ENCODE measurements at regions not wholly inside any gene's neighbourhood (a gene's known extent, or its start where the extent isn't known, plus 50 kb on each side); places are given as distances from the start of the nearest gene placed in this dataset.

DNA sequence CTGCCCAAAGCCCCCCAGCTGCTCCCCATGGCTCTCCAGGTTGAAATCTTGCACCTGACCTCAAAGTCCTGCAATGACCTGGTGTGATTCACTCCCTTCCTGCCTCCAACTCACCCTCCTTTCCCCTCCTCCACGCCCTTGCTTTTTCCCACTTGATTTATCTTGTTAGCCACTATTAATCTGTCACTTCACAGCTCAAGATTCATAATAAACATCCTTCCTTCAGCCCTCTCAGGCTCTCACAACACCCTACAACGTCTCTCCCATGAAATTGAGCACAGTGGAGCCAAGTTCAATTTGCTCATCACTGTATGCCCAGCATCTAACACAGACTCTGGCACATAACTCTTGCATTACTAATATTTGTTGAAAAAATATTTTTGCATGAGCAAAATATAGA lies 85.6 kb upstream of the SLC35G4 start:
- Histone ChIP-seq H3K9me3 (no peaks in the 10 kb centered on the region), H3K27me3 (peaks cover 15% of the 10 kb centered on the region), H3K4me3 (ENCODE audit: low read depth in 1 of 2, low read length in 1 of 2) (no peak overlapping the region), H3K27ac (no peak overlapping the region), H3K4me1 (ENCODE audit: control insufficient read depth in 1 of 2, insufficient read depth in 1 of 2, low read depth in 1 of 2, low read length in 1 of 2) (no peaks in the 10 kb centered on the region), H3K36me3 (no peaks in the 10 kb centered on the region)
- TF ChIP-seq, protein P1, sequence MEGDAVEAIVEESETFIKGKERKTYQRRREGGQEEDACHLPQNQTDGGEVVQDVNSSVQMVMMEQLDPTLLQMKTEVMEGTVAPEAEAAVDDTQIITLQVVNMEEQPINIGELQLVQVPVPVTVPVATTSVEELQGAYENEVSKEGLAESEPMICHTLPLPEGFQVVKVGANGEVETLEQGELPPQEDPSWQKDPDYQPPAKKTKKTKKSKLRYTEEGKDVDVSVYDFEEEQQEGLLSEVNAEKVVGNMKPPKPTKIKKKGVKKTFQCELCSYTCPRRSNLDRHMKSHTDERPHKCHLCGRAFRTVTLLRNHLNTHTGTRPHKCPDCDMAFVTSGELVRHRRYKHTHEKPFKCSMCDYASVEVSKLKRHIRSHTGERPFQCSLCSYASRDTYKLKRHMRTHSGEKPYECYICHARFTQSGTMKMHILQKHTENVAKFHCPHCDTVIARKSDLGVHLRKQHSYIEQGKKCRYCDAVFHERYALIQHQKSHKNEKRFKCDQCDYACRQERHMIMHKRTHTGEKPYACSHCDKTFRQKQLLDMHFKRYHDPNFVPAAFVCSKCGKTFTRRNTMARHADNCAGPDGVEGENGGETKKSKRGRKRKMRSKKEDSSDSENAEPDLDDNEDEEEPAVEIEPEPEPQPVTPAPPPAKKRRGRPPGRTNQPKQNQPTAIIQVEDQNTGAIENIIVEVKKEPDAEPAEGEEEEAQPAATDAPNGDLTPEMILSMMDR (IDR thresholded peaks at IDR 0.05), result no peak

DNA sequence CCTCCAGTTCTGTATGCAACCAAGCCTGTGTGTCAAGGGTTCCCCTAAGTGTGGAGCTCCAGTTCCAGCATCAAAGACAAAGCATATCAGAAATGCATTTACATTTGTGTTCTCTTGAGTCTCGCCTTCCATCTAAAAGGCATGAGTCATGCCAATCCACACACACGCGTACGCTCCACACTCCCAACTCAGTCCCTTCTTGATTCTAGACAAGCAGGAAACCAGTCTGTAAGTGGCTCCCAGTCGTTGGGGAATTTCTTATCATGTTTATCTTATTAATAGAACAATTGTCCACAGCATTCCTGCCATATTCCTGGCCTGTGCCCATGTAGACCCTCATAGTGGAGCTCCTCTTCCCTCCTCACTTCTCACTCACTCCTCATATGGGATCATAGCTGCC lies 86.4 kb upstream of the SLC35G4 start:
- H3K9me3 ChIP-seq, result no peaks in the 10 kb centered on the region
- TF ChIP-seq, protein P1 (IDR thresholded peaks at IDR 0.05), result no peak
- H3K4me1 ChIP-seq (ENCODE audit: control insufficient read depth in 1 of 2, insufficient read depth in 1 of 2, low read depth in 1 of 2, low read length in 1 of 2), result no peaks in the 10 kb centered on the region
- peaks cover 15% of the 10 kb centered on the region for H3K27me3 ChIP-seq
- H3K4me3 ChIP-seq (ENCODE audit: low read depth in 1 of 2, low read length in 1 of 2), result no peak overlapping the region
- no peaks in the 10 kb centered on the region for H3K36me3 ChIP-seq
- no peak overlapping the region for H3K27ac ChIP-seq

- Histone ChIP-seq H3K27ac (no peak overlapping the region), H3K9me3 (no peaks in the 10 kb centered on the region), H3K4me1 (ENCODE audit: control insufficient read depth in 1 of 2, insufficient read depth in 1 of 2, low read depth in 1 of 2, low read length in 1 of 2) (no peaks in the 10 kb centered on the region), H3K4me3 (ENCODE audit: low read depth in 1 of 2, low read length in 1 of 2) (no peak overlapping the region), H3K27me3 (peaks cover 15% of the 10 kb centered on the region), H3K36me3 (no peaks in the 10 kb centered on the region)
- TF ChIP-seq, protein P1 (IDR thresholded peaks at IDR 0.05), result no peak
Measured at GRCh38 chr18:11521853-11522252, 87.5 kb upstream of the SLC35G4 start.

- TF ChIP-seq, protein P1 (IDR thresholded peaks at IDR 0.05), result no peak
- no peaks in the 10 kb centered on the region for H3K9me3 ChIP-seq
- peaks cover 15% of the 10 kb centered on the region for H3K27me3 ChIP-seq
Measured at GRCh38 chr18:11520536-11520935, 88.9 kb upstream of the SLC35G4 start.

GRCh38 chr18:11518788-11519685 lies 90.4 kb upstream of the SLC35G4 start:
- H3K36me3 ChIP-seq, result no peaks in the 10 kb centered on the region
- peaks cover 7% of the 10 kb centered on the region for H3K27me3 ChIP-seq
- H3K4me1 ChIP-seq (ENCODE audit: control insufficient read depth in 1 of 2, insufficient read depth in 1 of 2, low read depth in 1 of 2, low read length in 1 of 2), result no peaks in the 10 kb centered on the region
- TF ChIP-seq, protein P1 (IDR thresholded peaks at IDR 0.05), result no peak
- no peak overlapping the region for H3K27ac ChIP-seq
- no peaks in the 10 kb centered on the region for H3K9me3 ChIP-seq
- no peak overlapping the region for H3K4me3 ChIP-seq (ENCODE audit: low read depth in 1 of 2, low read length in 1 of 2)

More at GRCh38 chr18:11520536-11520935, 88.9 kb upstream of the SLC35G4 start:
- no peaks in the 10 kb centered on the region for H3K36me3 ChIP-seq
- no peaks in the 10 kb centered on the region for H3K4me1 ChIP-seq (ENCODE audit: control insufficient read depth in 1 of 2, insufficient read depth in 1 of 2, low read depth in 1 of 2, low read length in 1 of 2)
- no peak overlapping the region for H3K4me3 ChIP-seq (ENCODE audit: low read depth in 1 of 2, low read length in 1 of 2)
- no peak overlapping the region for H3K27ac ChIP-seq

All from neutrophil (primary cell).